ENCODE measurements at regions not wholly inside any gene's neighbourhood (a gene's known extent, or its start where the extent isn't known, plus 50 kb on each side); places are given as distances from the start of the nearest gene placed in this dataset.
A peak's percentile ranks its signal among the peaks of the same experiment; 100 is the strongest.
"Not testable (repeated sequence)": the region's sequence is repeated elsewhere in the genome, so short reads cannot be mapped to it uniquely, and the experiment has no call there.

GRCh38 chr21:14670409-14670808 is 124.3 kb upstream of the SAMSN1 start:
- Histone ChIP-seq H3K27me3 (ENCODE audit: insufficient read depth, low read length) (no peaks in the 10 kb centered on the region), H3K4me3 (ENCODE audit: low read length) (no peak overlapping the region), H3K9ac (ENCODE audit: low read depth, low read length) (no peak overlapping the region), H3K36me3 (ENCODE audit: insufficient read depth, low read depth, low read length) (no peaks in the 10 kb centered on the region), H3K27ac (ENCODE audit: low read length) (no peak overlapping the region), H3K9me3 (ENCODE audit: insufficient read depth, low read depth, low read length) (no peaks in the 10 kb centered on the region), H3K4me1 (ENCODE audit: insufficient read depth, low read length) (no peaks in the 10 kb centered on the region)

GRCh38 chr21:14669092-14669491 is 123.0 kb upstream of the SAMSN1 start:
- not testable (repeated sequence) for H3K36me3 ChIP-seq (ENCODE audit: insufficient read depth, low read depth, low read length); H3K4me1 ChIP-seq (ENCODE audit: insufficient read depth, low read length); H3K9me3 ChIP-seq (ENCODE audit: insufficient read depth, low read depth, low read length); H3K27ac ChIP-seq (ENCODE audit: low read length); H3K27me3 ChIP-seq (ENCODE audit: insufficient read depth, low read length); H3K9ac ChIP-seq (ENCODE audit: low read depth, low read length); H3K4me3 ChIP-seq (ENCODE audit: low read length)

GRCh38 chr21:14657241-14658008 is 111.3 kb upstream of the SAMSN1 start:
- H3K9ac ChIP-seq (ENCODE audit: low read depth, low read length), result no peak overlapping the region
- no peaks in the 10 kb centered on the region for H3K9me3 ChIP-seq (ENCODE audit: insufficient read depth, low read depth, low read length)
- no peak overlapping the region for H3K4me3 ChIP-seq (ENCODE audit: low read length)
- H3K27ac ChIP-seq (ENCODE audit: low read length), result no peak overlapping the region
- no peaks in the 10 kb centered on the region for H3K4me1 ChIP-seq (ENCODE audit: insufficient read depth, low read length)
- H3K36me3 ChIP-seq (ENCODE audit: insufficient read depth, low read depth, low read length), result no peaks in the 10 kb centered on the region
- no peaks in the 10 kb centered on the region for H3K27me3 ChIP-seq (ENCODE audit: insufficient read depth, low read length)

GRCh38 chr21:14646893-14647292 is 100.8 kb upstream of the SAMSN1 start:
- Histone ChIP-seq H3K4me1 (ENCODE audit: insufficient read depth, low read length) (no peaks in the 10 kb centered on the region), H3K36me3 (ENCODE audit: insufficient read depth, low read depth, low read length) (no peaks in the 10 kb centered on the region), H3K4me3 (ENCODE audit: low read length) (no peak overlapping the region), H3K9ac (ENCODE audit: low read depth, low read length) (no peak overlapping the region), H3K9me3 (ENCODE audit: insufficient read depth, low read depth, low read length) (no peaks in the 10 kb centered on the region), H3K27me3 (ENCODE audit: insufficient read depth, low read length) (no peaks in the 10 kb centered on the region), H3K27ac (ENCODE audit: low read length) (no peak overlapping the region)

GRCh38 chr21:14645702-14646101 is 99.6 kb upstream of the SAMSN1 start:
- Histone ChIP-seq H3K4me1 (ENCODE audit: insufficient read depth, low read length) (no peaks in the 10 kb centered on the region), H3K9me3 (ENCODE audit: insufficient read depth, low read depth, low read length) (no peaks in the 10 kb centered on the region), H3K9ac (ENCODE audit: low read depth, low read length) (no peak overlapping the region), H3K27ac (ENCODE audit: low read length) (no peak overlapping the region), H3K27me3 (ENCODE audit: insufficient read depth, low read length) (no peaks in the 10 kb centered on the region), H3K4me3 (ENCODE audit: low read length) (no peak overlapping the region), H3K36me3 (ENCODE audit: insufficient read depth, low read depth, low read length) (no peaks in the 10 kb centered on the region)

GRCh38 chr21:14632359-14632758 is 86.2 kb upstream of the SAMSN1 start:
- H3K9me3 ChIP-seq (ENCODE audit: insufficient read depth, low read depth, low read length), result no peaks in the 10 kb centered on the region
- H3K4me3 ChIP-seq (ENCODE audit: low read length), result no peak overlapping the region
- no peak overlapping the region for H3K27ac ChIP-seq (ENCODE audit: low read length)
- no peak overlapping the region for H3K9ac ChIP-seq (ENCODE audit: low read depth, low read length)
- no peaks in the 10 kb centered on the region for H3K36me3 ChIP-seq (ENCODE audit: insufficient read depth, low read depth, low read length)
- peaks cover 12% of the 10 kb centered on the region; the same call in 1 of the 2 replicates for H3K4me1 ChIP-seq (ENCODE audit: insufficient read depth, low read length)
- H3K27me3 ChIP-seq (ENCODE audit: insufficient read depth, low read length), result no peaks in the 10 kb centered on the region

- H3K36me3 ChIP-seq (ENCODE audit: insufficient read depth, low read depth, low read length), result no peaks in the 10 kb centered on the region
- H3K4me3 ChIP-seq (ENCODE audit: low read length), result no peak overlapping the region
- H3K4me1 ChIP-seq (ENCODE audit: insufficient read depth, low read length), result peaks cover 12% of the 10 kb centered on the region; the same call in 1 of the 2 replicates
- H3K9ac ChIP-seq (ENCODE audit: low read depth, low read length), result no peak overlapping the region
- H3K27ac ChIP-seq (ENCODE audit: low read length), result no peak overlapping the region
- H3K9me3 ChIP-seq (ENCODE audit: insufficient read depth, low read depth, low read length), result no peaks in the 10 kb centered on the region
- no peaks in the 10 kb centered on the region for H3K27me3 ChIP-seq (ENCODE audit: insufficient read depth, low read length)
Measured at GRCh38 chr21:14630556-14631069, 84.5 kb upstream of the SAMSN1 start.

- Histone ChIP-seq H3K4me1 (ENCODE audit: insufficient read depth, low read length) (peaks cover 12% of the 10 kb centered on the region; the same call in 1 of the 2 replicates), H3K9me3 (ENCODE audit: insufficient read depth, low read depth, low read length) (no peaks in the 10 kb centered on the region), H3K9ac (ENCODE audit: low read depth, low read length) (0 out of 2 replicates have a peak overlapping the region, but pooled peaks have one; percentile 3), H3K27me3 (ENCODE audit: insufficient read depth, low read length) (no peaks in the 10 kb centered on the region), H3K27ac (ENCODE audit: low read length) (no peak overlapping the region), H3K36me3 (ENCODE audit: insufficient read depth, low read depth, low read length) (no peaks in the 10 kb centered on the region), H3K4me3 (ENCODE audit: low read length) (no peak overlapping the region)
Measured at GRCh38 chr21:14629461-14629860, 83.3 kb upstream of the SAMSN1 start.

- not testable (repeated sequence) for H3K27ac ChIP-seq (ENCODE audit: low read length); H3K4me3 ChIP-seq (ENCODE audit: low read length); H3K9ac ChIP-seq (ENCODE audit: low read depth, low read length); H3K36me3 ChIP-seq (ENCODE audit: insufficient read depth, low read depth, low read length); H3K4me1 ChIP-seq (ENCODE audit: insufficient read depth, low read length); H3K27me3 ChIP-seq (ENCODE audit: insufficient read depth, low read length)
- peaks cover 14% of the 10 kb centered on the region for H3K9me3 ChIP-seq (ENCODE audit: insufficient read depth, low read depth, low read length)
Measured at GRCh38 chr21:14623079-14623478, 77.0 kb upstream of the SAMSN1 start.

- Histone ChIP-seq H3K36me3 (ENCODE audit: insufficient read depth, low read depth, low read length) (no peaks in the 10 kb centered on the region; the same call in 1 of the 2 replicates), H3K27me3 (ENCODE audit: insufficient read depth, low read length) (no peaks in the 10 kb centered on the region), H3K9ac (ENCODE audit: low read depth, low read length) (no peak overlapping the region), H3K9me3 (ENCODE audit: insufficient read depth, low read depth, low read length) (peaks cover 14% of the 10 kb centered on the region), H3K4me1 (ENCODE audit: insufficient read depth, low read length) (peaks cover 34% of the 10 kb centered on the region; the same call in 1 of the 2 replicates), H3K27ac (ENCODE audit: low read length) (no peak overlapping the region), H3K4me3 (ENCODE audit: low read length) (no peak overlapping the region)
Measured at GRCh38 chr21:14620152-14620551, 74.0 kb upstream of the SAMSN1 start.

GRCh38 chr21:14617871-14618270 is 71.8 kb upstream of the SAMSN1 start:
- H3K36me3 ChIP-seq (ENCODE audit: insufficient read depth, low read depth, low read length), result no peaks in the 10 kb centered on the region; the same call in 1 of the 2 replicates
- peak overlapping the region; percentile 92 for H3K27ac ChIP-seq (ENCODE audit: low read length)
- peaks cover 53% of the 10 kb centered on the region; the same call in 1 of the 2 replicates for H3K4me1 ChIP-seq (ENCODE audit: insufficient read depth, low read length)
- peaks cover 14% of the 10 kb centered on the region for H3K9me3 ChIP-seq (ENCODE audit: insufficient read depth, low read depth, low read length)
- H3K9ac ChIP-seq (ENCODE audit: low read depth, low read length), result peak overlapping the region; percentile 72; the same call in 1 of the 2 replicates
- H3K4me3 ChIP-seq (ENCODE audit: low read length), result no peak overlapping the region
- no peaks in the 10 kb centered on the region for H3K27me3 ChIP-seq (ENCODE audit: insufficient read depth, low read length)

- Histone ChIP-seq H3K36me3 (ENCODE audit: insufficient read depth, low read depth, low read length) (no peaks in the 10 kb centered on the region; the same call in 1 of the 2 replicates), H3K27ac (ENCODE audit: low read length) (peak overlapping the region; percentile 92), H3K27me3 (ENCODE audit: insufficient read depth, low read length) (no peaks in the 10 kb centered on the region), H3K9ac (ENCODE audit: low read depth, low read length) (peak overlapping the region; percentile 72; the same call in 1 of the 2 replicates), H3K4me3 (ENCODE audit: low read length) (peak overlapping the region; percentile 43; the same call in 1 of the 2 replicates), H3K9me3 (ENCODE audit: insufficient read depth, low read depth, low read length) (peaks cover 14% of the 10 kb centered on the region), H3K4me1 (ENCODE audit: insufficient read depth, low read length) (peaks cover 57% of the 10 kb centered on the region; the same call in 1 of the 2 replicates)
Measured at GRCh38 chr21:14617040-14617393, 70.9 kb upstream of the SAMSN1 start.

Data from iPS-20b (cell line).